NCI-H82 (cell line): ENCODE measurements at regions not wholly inside any gene's neighbourhood (a gene's known extent, or its start where the extent isn't known, plus 50 kb on each side); places are given as distances from the start of the nearest gene placed in this dataset.

Experiments used
- DNase-seq: peaks from one replicate; lab custom pipeline; 2025; lab: John Stamatoyannopoulos, UW

- DNase-seq = no peak
Observed at GRCh38 chr17:79539944-79540705, 70.7 kb downstream of the RBFOX3 start.

DNA sequence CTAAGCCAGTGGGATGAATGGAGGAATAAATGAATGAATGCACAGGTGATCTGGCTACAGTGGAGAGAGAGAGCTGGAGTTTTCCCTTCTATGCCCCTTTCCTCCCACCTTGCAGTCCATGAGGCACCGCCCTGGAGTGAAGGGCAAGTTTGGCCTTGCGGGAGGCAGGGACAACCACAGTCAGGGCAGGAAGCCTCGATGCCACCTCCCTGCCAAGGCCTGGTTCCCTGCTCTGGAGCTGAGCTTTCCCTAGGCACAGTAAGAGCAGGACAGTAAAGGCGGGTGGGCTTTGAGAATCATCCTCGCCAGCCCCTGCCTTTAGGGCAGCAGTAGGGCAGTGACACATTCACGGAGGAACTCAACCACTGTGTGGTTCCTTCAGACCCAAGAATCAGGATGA lies 72.6 kb downstream of the RBFOX3 start:
- DNase-seq = no peak

DNA sequence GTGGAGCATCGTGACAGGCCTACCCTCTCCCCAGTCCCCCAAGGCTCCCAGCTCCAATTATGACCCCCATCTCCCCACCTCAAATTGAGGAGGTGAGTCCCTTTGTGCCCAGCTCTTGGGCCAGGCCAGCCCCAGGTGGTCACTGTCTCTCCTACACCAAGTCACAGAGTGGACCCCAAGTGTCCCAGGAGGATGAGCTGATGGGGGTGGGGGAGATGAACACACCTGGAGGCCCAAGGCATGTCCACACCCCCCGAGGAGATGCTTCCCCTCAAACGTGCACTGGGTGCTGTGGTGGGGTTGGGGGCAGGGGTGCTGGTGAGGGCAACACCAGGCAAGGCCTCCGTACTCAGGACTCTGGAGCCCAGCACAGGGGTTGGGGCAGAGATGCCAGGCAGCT lies 73.2 kb downstream of the RBFOX3 start:
- DNase-seq = no peak

- no peak for DNase-seq
Observed at GRCh38 chr17:79537061-79537460, 73.8 kb downstream of the RBFOX3 start.

- DNase-seq = no peak
Observed at GRCh38 chr17:79536212-79536840, 74.5 kb downstream of the RBFOX3 start.

- no peak for DNase-seq
Observed at GRCh38 chr17:79535728-79536025, 75.2 kb downstream of the RBFOX3 start.

- DNase-seq = no peak
Observed at GRCh38 chr17:79534851-79535727, 75.8 kb downstream of the RBFOX3 start.

DNA sequence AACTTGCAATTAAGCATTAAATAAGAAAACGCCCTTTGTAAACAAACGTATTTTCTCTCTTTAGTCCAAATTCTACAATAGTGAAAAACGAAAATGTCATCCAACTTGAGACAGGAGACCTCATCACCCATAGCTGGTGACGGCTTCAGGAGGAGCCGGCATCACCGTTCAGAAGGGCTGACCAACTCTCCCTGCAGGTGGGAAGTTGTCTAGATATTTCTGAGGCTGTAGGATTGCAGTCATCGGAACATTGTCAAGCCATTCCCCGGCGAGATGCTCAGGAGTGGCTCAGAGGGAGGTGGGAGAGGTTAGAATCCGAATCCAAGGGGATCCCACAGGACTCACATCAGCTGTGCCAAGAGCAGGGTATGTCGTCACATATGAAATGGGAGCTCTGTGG lies 76.7 kb downstream of the RBFOX3 start:
- no peak for DNase-seq

DNA sequence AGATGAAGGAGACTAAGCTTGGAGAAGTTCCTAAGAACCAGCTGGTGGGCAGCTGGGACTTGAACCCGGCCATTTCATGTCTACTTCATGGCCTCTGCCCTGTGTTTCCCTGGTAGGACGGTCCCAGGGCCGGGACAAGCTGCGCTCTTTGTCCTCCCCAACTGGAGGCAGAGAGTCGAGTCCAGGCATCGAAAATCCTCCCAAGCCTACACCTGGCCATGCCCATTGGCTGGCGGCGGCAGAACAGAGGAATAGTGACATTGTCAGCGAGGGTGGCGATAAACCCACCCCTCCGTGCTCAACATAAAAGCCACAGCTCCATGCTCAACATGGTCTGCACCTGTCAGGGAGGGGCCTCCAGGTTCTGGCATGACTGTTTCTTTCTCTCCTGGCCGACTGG lies 77.7 kb downstream of the RBFOX3 start:
- DNase-seq = no peak

GRCh38 chr17:79532107-79532790 lies 78.6 kb downstream of the RBFOX3 start:
- DNase-seq = no peak

GRCh38 chr17:79531191-79532095 lies 79.4 kb downstream of the RBFOX3 start:
- no peak for DNase-seq

- DNase-seq = no peak
Observed at GRCh38 chr17:79530361-79531105, 80.3 kb downstream of the RBFOX3 start.

DNA sequence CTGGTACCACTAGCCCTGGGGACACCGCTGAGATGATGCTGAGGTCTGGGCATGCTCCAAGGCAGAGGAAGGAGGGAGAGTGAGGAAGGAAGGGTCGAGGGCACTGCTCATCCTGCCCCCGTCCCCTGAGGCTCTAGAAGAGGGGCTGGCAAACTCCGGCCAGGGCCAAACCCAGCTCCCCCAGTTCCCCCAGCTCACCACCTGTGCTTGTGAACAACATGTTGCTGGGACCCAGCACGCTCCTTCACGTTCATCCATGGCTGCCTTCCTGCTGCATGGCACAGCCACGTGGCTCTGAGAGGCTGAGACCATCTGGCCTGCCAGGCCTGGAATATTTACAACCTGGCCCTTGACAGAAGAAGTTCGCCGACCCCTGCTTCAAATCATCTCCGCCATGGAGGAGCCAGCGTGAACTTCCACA lies 81.2 kb downstream of the RBFOX3 start:
- DNase-seq = no peak

DNA sequence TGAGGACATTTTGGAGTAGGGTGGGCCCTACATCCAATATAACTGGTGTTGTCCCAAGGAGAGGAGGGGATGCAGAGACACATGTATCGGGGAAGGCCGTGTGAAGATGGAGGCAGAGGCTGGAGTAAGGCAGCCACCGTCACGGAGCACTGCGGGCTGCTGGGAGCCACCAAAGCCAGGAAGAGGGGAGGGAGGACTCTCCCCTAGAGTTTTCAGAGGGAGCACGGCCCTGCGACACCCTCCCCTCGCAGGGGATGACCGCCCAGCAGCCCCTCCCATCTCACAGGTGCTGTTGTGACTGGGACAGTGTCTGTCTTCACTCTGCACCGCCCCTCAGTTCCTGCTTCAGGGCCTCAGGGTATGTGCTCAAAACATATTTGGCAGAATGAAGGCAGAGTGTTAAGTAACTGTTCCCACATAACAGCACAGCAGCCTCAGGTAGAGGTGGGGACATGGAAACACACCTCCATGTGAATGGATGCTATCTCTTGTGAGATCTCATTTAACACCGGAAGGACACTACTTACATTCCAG lies 82.2 kb downstream of the RBFOX3 start:
- DNase-seq = no peak

GRCh38 chr17:79527306-79527705 lies 83.5 kb downstream of the RBFOX3 start:
- no peak for DNase-seq

DNA sequence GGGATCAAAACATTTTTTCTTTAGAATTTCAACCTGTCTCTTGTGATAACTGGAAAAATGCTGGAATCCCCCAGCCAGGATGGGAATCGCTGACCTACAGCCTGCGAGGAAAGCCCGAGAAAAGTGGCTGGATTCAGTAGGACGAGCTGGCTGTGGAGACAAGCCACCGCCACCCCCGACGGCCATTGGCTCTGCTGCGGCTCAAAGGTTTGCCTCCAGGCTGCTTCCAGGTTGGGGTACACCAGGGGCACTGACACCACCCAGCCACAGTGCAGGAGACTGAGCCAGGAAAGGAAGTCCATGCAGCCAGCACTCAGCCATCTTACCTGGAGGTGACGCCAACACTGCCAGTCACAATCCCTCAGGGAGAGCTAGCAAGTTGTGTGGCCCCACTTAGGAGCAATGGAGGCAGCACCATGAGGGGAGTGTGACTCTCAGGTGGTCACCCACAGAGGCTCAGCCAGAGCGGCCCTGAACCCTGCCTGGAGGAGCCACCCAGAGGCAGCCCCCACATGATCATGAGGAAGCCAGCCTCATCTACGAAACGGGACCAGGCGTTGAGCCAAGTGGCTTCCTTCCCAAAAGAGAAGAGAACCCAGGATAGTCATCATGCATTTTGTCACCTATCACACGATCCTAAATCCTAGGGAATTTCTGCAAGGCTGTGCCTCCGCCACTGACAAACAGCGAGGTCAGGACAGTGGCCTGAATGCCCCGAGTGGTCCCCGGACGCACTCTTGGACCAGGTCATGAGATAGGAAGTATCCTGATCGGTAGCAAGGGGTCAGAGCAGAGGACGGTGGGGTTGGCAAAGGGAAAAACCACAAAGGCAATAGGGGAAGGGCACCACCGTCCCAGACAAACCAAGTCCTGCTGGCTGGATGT lies 84.8 kb downstream of the RBFOX3 start:
- DNase-seq = no peak

DNA sequence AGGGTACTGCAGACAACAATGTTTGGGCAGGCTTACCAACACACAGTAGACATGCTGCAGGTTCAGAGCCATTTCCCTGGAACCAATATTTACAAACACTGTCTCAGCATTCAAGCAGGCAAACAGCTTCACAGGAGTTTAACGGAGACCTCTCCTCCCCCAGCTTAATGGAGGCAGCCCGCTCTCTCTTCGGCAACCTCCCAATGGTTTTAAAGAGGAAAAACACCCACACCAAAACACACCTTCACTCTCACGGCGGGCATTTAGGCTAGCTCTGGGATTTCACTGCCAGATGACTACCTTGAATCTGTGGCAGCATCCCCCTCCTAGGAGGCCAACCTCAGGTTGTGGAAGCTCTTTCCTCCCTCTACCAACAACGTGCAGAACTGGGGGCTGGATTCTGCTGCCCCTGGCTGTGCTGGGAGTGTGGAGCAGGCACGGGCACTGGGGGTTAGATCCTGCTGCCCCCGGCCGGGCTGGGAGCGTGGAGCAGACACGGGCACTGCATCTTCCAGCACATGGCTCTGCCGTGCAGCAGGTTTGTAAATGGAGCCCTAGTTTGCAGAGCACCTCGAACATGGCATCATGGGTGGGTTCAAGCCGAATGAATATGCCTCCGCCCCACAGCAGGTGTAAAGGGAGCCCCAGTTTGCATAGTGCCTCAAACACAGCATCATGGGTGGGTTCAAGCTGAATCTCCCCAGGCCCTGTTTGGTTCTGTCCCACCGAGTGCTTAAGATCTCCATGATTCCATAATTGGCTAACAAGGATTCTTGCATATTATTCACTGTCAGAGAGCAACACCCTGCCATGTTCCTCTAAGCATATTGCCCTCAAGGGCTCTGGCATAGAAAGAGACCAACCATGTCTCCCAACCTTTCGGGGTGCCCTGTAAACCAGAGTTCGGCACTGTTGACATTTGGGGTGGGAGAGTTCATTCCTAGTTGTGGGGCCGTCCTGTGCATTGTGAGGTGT lies 86.4 kb downstream of the RBFOX3 start:
- no peak for DNase-seq

DNA sequence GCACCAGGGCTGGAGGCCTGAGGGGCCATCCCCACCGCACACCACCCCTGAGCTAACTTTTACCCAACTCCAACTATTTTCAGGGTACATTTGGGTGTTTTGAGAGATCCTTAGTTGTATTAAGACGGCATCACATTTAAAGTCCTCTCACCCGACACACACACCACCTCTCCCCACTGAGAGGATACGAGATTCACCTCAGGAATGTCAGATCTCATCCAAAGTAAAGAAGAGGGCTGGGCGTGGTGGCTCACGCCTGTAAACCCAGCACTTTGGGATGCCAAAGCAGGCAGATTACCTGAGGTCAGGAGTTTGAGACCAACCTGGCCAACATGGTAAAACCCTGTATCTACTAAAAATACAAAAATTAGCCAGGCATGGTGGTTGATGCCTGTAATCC lies 88.4 kb downstream of the RBFOX3 start:
- no peak for DNase-seq
